A549 (cell line): ENCODE measurements at regions not wholly inside any gene's neighbourhood (a gene's known extent, or its start where the extent isn't known, plus 50 kb on each side); places are given as distances from the start of the nearest gene placed in this dataset.

ENCODE experiments used
- CEBPB ChIP-seq, 2 experiments: fragments of >200 bp in 1 of 2; sonication (Bioruptor Twin) in 1 of 2; formaldehyde crosslinking in 1 of 2; IDR thresholded peaks; 2 replicates each; pipeline ENCODE4 v1.6.1; 2012 to 2016
- CHD2 ChIP-seq: fragments of 150-350 bp; IDR thresholded peaks from 2 replicates; pipeline ENCODE4 v1.6.1; 2014; ENCODE audit warnings: low read length; ENCODE audit not compliant: partially characterized antibody
- CTCF ChIP-seq: fragments of >200 bp; sonication (Bioruptor Twin); formaldehyde crosslinking; IDR thresholded peaks from 3 replicates; pipeline ENCODE4 v1.5.1; 2016
- MYC ChIP-seq: IDR thresholded peaks from 2 replicates; pipeline ENCODE4 v1.6.1; 2012; ENCODE audit warnings: mild to moderate bottlenecking, inconsistent platforms, low read length, improper control_type of control experiment, borderline replicate concordance
- NR3C1 ChIP-seq: fragments of >200 bp; sonication (Bioruptor Twin); formaldehyde crosslinking; IDR thresholded peaks from 3 replicates; pipeline ENCODE4 v1.6.1; 2017
- POLR2A ChIP-seq: IDR thresholded peaks from 2 replicates; pipeline ENCODE4 v1.6.1; 2012; ENCODE audit warnings: mild to moderate bottlenecking, low read length
- RAD21 ChIP-seq, 2 experiments: fragments of >200 bp in 1 of 2; sonication (Bioruptor Twin) in 1 of 2; formaldehyde crosslinking in 1 of 2; IDR thresholded peaks in 1 of 2; conservative IDR thresholded peaks in 1 of 2; 2 replicates in 1 of 2; 3 replicates in 1 of 2; pipeline ENCODE4 v1.6.1; 2012 to 2018; ENCODE audit warnings: inconsistent platforms in 1 of 2
- ZNF302 ChIP-seq: fragments of 250-450 bp; sonication (Bioruptor Pico); IDR thresholded peaks from 2 replicates; pipeline ENCODE4 v1.9.0; 2021; ENCODE audit warnings: inconsistent platforms, mild to moderate bottlenecking, moderate library complexity
- TF ChIP-seq, protein P1 (sequence below): fragments of 450-650 bp; IDR thresholded peaks from 2 replicates; pipeline ENCODE4 v1.6.1; 2014; ENCODE audit warnings: antibody characterized with exemption
- TF ChIP-seq, protein P2 (sequence below): IDR thresholded peaks from 2 replicates; pipeline ENCODE4 v1.6.1; 2012

- TF ChIP-seq, protein P1, sequence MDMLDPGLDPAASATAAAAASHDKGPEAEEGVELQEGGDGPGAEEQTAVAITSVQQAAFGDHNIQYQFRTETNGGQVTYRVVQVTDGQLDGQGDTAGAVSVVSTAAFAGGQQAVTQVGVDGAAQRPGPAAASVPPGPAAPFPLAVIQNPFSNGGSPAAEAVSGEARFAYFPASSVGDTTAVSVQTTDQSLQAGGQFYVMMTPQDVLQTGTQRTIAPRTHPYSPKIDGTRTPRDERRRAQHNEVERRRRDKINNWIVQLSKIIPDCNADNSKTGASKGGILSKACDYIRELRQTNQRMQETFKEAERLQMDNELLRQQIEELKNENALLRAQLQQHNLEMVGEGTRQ: no peak
- TF ChIP-seq CTCF: no peak
- no peak for TF ChIP-seq POLR2A
- no peak for TF ChIP-seq NR3C1
- no peak for TF ChIP-seq RAD21 (conservative IDR thresholded peaks at IDR 0.05 in 1 of 2, IDR thresholded peaks at IDR 0.05 in 1 of 2)
- TF ChIP-seq CHD2: no peak
- TF ChIP-seq CEBPB (IDR thresholded peaks at IDR 0.05): no peak
- TF ChIP-seq ZNF302: no peak
- TF ChIP-seq, protein P2, sequence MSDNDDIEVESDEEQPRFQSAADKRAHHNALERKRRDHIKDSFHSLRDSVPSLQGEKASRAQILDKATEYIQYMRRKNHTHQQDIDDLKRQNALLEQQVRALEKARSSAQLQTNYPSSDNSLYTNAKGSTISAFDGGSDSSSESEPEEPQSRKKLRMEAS: no peak
- TF ChIP-seq MYC: no peak
These were observed 230.0 kb upstream of the SRRM4 start for GRCh38 chr12:118751355-118751754.
